HG03103 (cell line): ENCODE measurements at regions not wholly inside any gene's neighbourhood (a gene's known extent, or its start where the extent isn't known, plus 50 kb on each side); places are given as distances from the start of the nearest gene placed in this dataset.
"Not testable (repeated sequence)": the region's sequence is repeated elsewhere in the genome, so short reads cannot be mapped to it uniquely, and the experiment has no call there.

Source experiments
- ATAC-seq: cut with Tn5 transposase; IDR thresholded peaks from one replicate; pipeline ENCODE4 v1.9.1; 2021; ENCODE audit warnings: low read depth; ENCODE audit not compliant: unreplicated experiment

DNA sequence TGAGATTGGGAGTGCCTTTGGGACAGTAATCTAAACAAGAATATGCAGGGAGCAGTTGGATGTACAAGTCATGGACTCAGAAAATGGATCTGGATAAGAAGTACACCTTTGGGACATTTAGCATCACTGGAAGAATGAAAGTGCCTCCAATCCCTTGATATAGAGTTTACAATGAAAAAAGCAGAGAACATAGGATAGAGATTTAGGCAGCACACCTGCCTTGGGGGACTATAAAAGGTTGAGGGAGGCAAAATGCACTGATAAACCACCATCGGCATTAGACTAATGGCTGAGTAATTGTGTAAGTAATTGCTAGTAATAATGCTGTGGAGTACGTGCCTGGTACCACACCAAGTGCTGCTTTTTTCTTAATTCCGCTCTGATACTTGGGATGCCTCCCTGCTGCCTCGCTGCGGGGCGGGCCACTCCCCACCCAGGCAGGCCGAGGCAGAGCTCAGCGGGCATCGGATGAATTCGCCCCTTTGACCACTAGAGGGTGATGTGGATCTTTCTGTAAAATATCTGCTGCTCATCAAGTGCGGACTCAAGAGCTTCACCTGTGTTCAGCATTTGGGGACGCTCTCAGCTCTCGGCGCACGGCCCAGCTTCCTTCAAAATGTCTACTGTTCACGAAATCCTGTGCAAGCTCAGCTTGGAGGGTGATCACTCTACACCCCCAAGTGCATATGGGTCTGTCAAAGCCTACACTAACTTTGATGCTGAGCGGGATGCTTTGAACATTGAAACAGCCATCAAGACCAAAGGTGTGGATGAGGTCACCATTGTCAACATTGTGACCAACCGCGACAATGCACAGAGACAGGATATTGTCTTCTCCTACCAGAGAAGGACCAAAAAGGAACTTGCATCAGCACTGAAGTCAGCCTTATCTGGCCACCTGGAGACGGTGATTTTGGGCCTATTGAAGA is 99.9 kb downstream of the ANKRD18B start:
- peak; percentile 70 for ATAC-seq

DNA sequence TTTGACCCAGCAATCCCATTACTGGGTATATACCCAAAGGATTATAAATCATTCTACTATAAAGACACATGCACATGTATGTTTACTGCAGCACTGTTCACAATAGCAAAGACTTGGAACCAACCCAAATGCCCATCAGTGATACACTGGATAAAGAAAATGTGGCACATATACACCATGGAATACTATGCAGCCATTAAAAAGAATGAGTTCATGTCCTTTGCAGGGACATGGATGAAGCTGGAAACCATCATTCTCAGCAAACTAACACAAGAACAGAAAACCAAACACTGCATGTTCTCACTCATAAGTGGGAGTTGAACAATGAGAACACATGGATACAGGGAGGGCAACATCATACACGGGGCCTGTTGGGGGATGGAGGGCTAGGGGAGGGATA is 104.3 kb downstream of the ANKRD18B start:
- ATAC-seq, result not testable (repeated sequence)

DNA sequence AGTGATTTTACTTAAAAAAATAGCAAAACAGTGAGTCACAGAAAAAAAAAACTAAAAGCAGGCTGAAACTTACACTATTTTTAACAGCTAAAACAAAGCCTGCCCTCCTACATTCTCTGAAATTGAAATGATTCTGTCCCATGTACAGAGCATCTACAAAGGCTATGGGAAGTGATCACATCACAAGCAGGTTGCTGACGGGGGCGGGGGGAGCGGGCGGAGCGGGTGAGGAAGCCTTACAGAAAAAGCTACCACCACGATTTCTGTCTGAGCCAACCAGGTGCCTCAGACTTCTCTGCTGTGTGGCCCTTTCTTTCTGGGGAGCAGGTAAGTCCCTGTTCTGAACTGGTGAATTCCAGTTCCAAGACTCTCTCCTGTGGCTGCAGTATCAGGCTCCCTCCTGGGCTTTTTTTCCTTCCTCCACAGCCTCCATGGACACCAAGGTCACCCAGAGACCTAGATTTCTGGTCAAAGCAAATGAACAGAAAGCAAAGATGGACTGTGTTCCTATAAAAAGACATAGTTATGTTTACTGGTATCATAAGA is 104.9 kb downstream of the ANKRD18B start:
- no peak for ATAC-seq

GRCh38 chr9:33633636-33634035 is 109.6 kb downstream of the ANKRD18B start:
- no peak for ATAC-seq

GRCh38 chr9:33637881-33638280 is 113.8 kb downstream of the ANKRD18B start:
- ATAC-seq, result no peak

DNA sequence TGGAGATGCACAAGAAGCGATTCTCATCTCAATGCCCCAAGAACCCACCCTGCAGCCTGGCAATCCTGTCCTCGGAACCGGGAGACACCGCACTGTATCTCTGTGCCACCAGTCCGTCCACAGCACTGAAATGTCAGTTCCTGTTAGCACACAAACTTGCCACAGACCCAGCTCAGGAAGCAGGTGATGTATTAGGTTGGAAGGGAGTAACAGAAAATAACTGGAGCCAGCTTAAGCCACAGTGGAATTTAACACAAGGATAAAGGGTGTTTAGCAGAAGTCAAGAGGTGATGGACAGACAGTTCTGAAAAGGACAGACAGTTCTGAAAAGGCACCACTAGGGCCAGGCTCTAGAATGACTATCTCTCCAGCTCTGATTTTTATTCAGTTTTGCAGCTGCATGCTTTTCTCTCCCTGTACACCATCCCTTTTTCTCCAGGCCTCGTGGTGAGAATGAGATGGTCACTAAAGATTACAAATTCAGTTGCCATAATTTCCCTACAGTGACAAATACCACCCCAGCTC is 114.4 kb downstream of the ANKRD18B start:
- ATAC-seq, result no peak

DNA sequence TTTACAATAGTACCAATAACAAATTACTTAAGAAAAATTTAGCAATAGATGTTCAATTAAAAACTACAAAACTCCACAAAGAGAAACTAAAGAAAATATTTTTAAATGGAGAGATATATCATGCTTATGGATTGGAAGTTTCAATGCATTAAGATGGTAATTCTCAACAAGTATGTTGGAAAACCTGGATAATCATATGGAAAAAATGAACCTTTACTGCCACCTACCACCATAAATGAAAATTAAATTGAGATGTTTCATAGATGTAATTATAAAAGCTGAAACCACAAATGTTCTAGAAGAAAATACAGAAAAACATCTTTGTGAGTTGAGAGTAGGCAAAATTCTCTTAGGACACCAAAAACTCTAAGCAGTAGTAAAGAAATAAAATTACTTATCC is 121.7 kb downstream of the ANKRD18B start:
- no peak for ATAC-seq

GRCh38 chr9:33649463-33649862 is 125.4 kb downstream of the ANKRD18B start:
- no peak for ATAC-seq

- ATAC-seq, result no peak
These were observed 127.1 kb downstream of the ANKRD18B start for GRCh38 chr9:33651125-33651524.

GRCh38 chr9:33659921-33660320 is 135.4 kb upstream of the PRSS3 start:
- ATAC-seq, result no peak

DNA sequence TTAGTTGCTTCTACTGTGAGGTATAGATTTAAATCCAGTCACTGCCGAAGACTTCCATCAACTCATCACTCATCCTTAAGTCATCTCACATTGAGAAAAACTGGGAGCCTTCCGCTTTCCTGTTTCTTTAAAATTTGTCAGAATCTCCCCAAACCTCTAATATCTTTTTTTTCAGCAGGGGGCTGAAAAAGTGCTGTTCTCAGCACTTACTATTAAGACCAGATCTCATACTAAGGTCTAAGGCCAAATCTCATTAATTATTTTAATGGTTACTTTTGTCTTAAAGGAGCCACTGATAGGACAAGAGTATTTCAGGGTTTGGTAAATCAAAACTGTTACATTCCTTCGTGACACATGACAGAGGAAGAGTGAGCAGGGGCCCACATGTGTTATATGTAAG is 134.6 kb upstream of the PRSS3 start:
- ATAC-seq, result no peak

DNA sequence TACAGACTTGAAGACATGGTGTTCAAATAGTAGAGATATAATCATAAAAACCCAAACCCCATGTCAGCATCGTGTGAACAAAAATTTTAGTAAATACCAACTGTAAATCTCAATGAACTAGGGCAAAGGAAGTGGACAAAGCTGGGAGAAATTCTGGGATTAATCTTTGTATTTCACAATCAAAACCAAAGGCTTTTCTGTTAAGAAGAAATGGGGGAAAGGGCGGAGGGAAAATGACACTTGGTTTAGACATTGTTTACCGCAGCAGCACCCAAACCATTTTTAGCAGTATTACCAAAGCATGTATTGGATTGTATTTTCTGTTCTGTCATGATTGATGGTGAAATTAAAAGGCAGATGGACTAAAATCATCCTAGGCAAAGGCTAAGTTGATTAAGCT is 134.2 kb upstream of the PRSS3 start:
- no peak for ATAC-seq

- ATAC-seq, result no peak
These were observed 132.5 kb upstream of the PRSS3 start for GRCh38 chr9:33662871-33663270.

GRCh38 chr9:33676194-33676745 is 119.1 kb upstream of the PRSS3 start:
- not testable (repeated sequence) for ATAC-seq

- no peak for ATAC-seq
These were observed 118.4 kb upstream of the PRSS3 start for GRCh38 chr9:33676746-33677505.

DNA sequence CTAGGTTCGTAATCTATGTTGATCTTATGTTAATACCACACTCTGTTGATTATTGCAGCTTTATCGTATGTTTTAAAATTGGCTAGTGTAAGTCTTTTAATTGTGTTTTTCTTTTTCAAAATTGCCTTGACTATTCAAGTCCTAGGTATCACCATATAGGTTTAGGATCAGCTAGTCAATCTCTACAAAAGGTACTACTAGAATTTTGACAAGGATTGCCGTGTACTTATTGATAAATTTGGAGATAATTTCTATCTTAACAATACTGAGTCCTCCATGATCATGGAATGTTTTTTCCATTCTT is 117.9 kb upstream of the PRSS3 start:
- ATAC-seq, result no peak

- ATAC-seq, result no peak
These were observed 117.4 kb upstream of the PRSS3 start for GRCh38 chr9:33677961-33678360.

GRCh38 chr9:33682551-33682950 is 112.8 kb upstream of the PRSS3 start:
- no peak for ATAC-seq

DNA sequence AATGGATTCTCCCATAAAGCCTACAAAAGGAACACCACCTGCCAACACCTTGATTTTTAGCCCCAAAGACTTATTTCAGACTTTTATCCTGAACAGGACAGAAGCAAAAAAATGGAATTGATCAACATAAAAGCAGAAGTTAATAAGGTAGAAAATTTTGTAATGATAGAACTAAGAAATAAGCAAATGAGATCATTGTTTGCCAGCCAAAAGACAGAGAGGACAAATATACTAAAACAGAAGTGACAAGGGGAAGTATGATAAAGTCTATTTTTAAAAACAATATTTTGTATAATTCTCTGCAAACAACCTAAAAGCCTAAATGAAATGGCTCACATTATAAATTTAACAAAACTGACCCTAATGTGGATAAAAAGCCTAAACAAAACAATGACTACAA is 110.5 kb upstream of the PRSS3 start:
- ATAC-seq, result no peak

GRCh38 chr9:33686942-33687341 is 108.4 kb upstream of the PRSS3 start:
- no peak for ATAC-seq

DNA sequence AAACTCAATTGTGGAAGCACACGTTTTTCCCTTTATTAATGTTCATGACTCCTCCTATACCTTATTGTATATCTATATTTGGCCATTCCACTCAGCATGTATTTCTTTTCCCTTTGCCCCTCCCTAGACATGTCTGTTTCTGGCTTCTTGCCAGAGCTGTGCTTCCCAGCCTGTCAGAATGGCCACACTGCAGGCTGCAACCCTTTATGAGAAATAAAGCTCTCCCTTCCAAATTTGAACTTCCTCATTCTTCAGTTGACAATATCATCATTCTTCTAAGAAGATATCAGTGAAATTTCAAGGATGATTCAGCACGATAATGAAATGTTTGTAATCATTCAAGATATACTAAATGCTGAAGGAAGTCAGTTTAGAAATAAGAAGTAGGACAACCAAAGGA is 107.6 kb upstream of the PRSS3 start:
- no peak for ATAC-seq
